ENCODE measurements at regions not wholly inside any gene's neighbourhood (a gene's known extent, or its start where the extent isn't known, plus 50 kb on each side); places are given as distances from the start of the nearest gene placed in this dataset.

GRCh38 chr3:101932326-101933068 is 83.2 kb downstream of the NFKBIZ start:
- no peak for DNase-seq (ENCODE audit: low read depth in 1 of 2, low spot score in 1 of 2)
- Histone ChIP-seq H3K27ac (replicated peaks) (no peak overlapping the region), H3K4me3 (replicated peaks; ENCODE audit: insufficient read depth, low read length) (no peak overlapping the region), H3K27me3 (ENCODE audit: insufficient read depth, poor library complexity, severe bottlenecking) (peaks cover 8% of the 10 kb centered on the region)
- TF ChIP-seq CTCF (IDR thresholded peaks at IDR 0.05; ENCODE audit: insufficient read depth, low read length) (no peak), GABPA (IDR thresholded peaks at IDR 0.05; ENCODE audit: low read depth) (no peak), POLR2AphosphoS5 (IDR thresholded peaks at IDR 0.05; ENCODE audit: low read depth) (no peak)

- Histone ChIP-seq H3K27ac (replicated peaks) (peak overlapping the region; percentile 46), H3K4me3 (replicated peaks; ENCODE audit: insufficient read depth, low read length) (no peak overlapping the region), H3K27me3 (ENCODE audit: insufficient read depth, poor library complexity, severe bottlenecking) (peaks cover 3% of the 10 kb centered on the region)
- DNase-seq (ENCODE audit: low read depth in 1 of 2, low spot score in 1 of 2): peak; percentile 67 to 90
- TF ChIP-seq CTCF (IDR thresholded peaks at IDR 0.05; ENCODE audit: insufficient read depth, low read length) (no peak), POLR2AphosphoS5 (IDR thresholded peaks at IDR 0.05; ENCODE audit: low read depth) (peak; percentile 43; the same call in 1 of the 2 replicates), GABPA (IDR thresholded peaks at IDR 0.05; ENCODE audit: low read depth) (no peak), REST (IDR thresholded peaks at IDR 0.05; ENCODE audit: insufficient replicate concordance, low read depth) (no peak), SPI1 (IDR thresholded peaks at IDR 0.05; ENCODE audit: borderline replicate concordance, low read depth) (peak; percentile 31; the same call in 1 of the 2 replicates)
Measured at GRCh38 chr3:101936419-101937356, 87.4 kb downstream of the NFKBIZ start.

GRCh38 chr3:101938262-101938847 is 89.0 kb downstream of the NFKBIZ start:
- DNase-seq (ENCODE audit: low read depth in 1 of 2, low spot score in 1 of 2): peak in 1 of 2 experiments; percentile 55
- TF ChIP-seq CTCF (IDR thresholded peaks at IDR 0.05; ENCODE audit: insufficient read depth, low read length) (no peak), GABPA (IDR thresholded peaks at IDR 0.05; ENCODE audit: low read depth) (no peak), POLR2AphosphoS5 (IDR thresholded peaks at IDR 0.05; ENCODE audit: low read depth) (no peak), REST (IDR thresholded peaks at IDR 0.05; ENCODE audit: insufficient replicate concordance, low read depth) (no peak), SPI1 (IDR thresholded peaks at IDR 0.05; ENCODE audit: borderline replicate concordance, low read depth) (peak; percentile 33; the same call in 1 of the 2 replicates)
- H3K27ac ChIP-seq (replicated peaks): peak overlapping the region; percentile 25; the same call in 1 of the 2 replicates
- H3K4me3 ChIP-seq (replicated peaks; ENCODE audit: insufficient read depth, low read length): no peak overlapping the region
- no peaks in the 10 kb centered on the region for H3K27me3 ChIP-seq (ENCODE audit: insufficient read depth, poor library complexity, severe bottlenecking)

Measured in HL-60 (cell line).